Dedifferentiated amniotic fluid mesenchymal stem cell (primary cell): ENCODE measurements at regions not wholly inside any gene's neighbourhood (a gene's known extent, or its start where the extent isn't known, plus 50 kb on each side); places are given as distances from the start of the nearest gene placed in this dataset.
"Not testable (repeated sequence)": the region's sequence is repeated elsewhere in the genome, so short reads cannot be mapped to it uniquely, and the experiment has no call there.

Experiments
- DNase-seq: peaks from one replicate; pipeline ENCODE4 v3.0.0-alpha.2; 2016; ENCODE audit errors: extremely low spot score

GRCh38 chr5:174433098-174433497 lies 291.3 kb upstream of the MSX2 start:
- no peak for DNase-seq

GRCh38 chr5:174436750-174437149 lies 287.6 kb upstream of the MSX2 start:
- no peak for DNase-seq

GRCh38 chr5:174444479-174445188 lies 279.7 kb upstream of the MSX2 start:
- DNase-seq: no peak

- no peak for DNase-seq
Measured at GRCh38 chr5:174446446-174446845, 277.9 kb upstream of the MSX2 start.

GRCh38 chr5:174446988-174447387 lies 277.4 kb upstream of the MSX2 start:
- no peak for DNase-seq

- no peak for DNase-seq
Measured at GRCh38 chr5:174448041-174448440, 276.3 kb upstream of the MSX2 start.

GRCh38 chr5:174448662-174449061 lies 275.7 kb upstream of the MSX2 start:
- no peak for DNase-seq

GRCh38 chr5:174453690-174454089 lies 270.7 kb upstream of the MSX2 start:
- DNase-seq: no peak

- no peak for DNase-seq
Measured at GRCh38 chr5:174454464-174454863, 269.9 kb upstream of the MSX2 start.

- no peak for DNase-seq
Measured at GRCh38 chr5:174454890-174455289, 269.5 kb upstream of the MSX2 start.

GRCh38 chr5:174455301-174455700 lies 269.1 kb upstream of the MSX2 start:
- DNase-seq: no peak

- no peak for DNase-seq
Measured at GRCh38 chr5:174457141-174457678, 267.2 kb upstream of the MSX2 start.

GRCh38 chr5:174459071-174459702 lies 265.2 kb upstream of the MSX2 start:
- DNase-seq: no peak

- DNase-seq: no peak
Measured at GRCh38 chr5:174459832-174460448, 264.4 kb upstream of the MSX2 start.

- DNase-seq: no peak
Measured at GRCh38 chr5:174462129-174462528, 262.3 kb upstream of the MSX2 start.

- no peak for DNase-seq
Measured at GRCh38 chr5:174464504-174465165, 259.7 kb upstream of the MSX2 start.

- not testable (repeated sequence) for DNase-seq
Measured at GRCh38 chr5:174471528-174471927, 252.9 kb upstream of the MSX2 start.

GRCh38 chr5:174472956-174473355 lies 251.4 kb upstream of the MSX2 start:
- DNase-seq: no peak

GRCh38 chr5:174476001-174476400 lies 248.4 kb upstream of the MSX2 start:
- not testable (repeated sequence) for DNase-seq

- DNase-seq: no peak
Measured at GRCh38 chr5:174479325-174479724, 245.1 kb upstream of the MSX2 start.

GRCh38 chr5:174481737-174482136 lies 242.6 kb upstream of the MSX2 start:
- no peak for DNase-seq

GRCh38 chr5:174482607-174483024 lies 241.8 kb upstream of the MSX2 start:
- no peak for DNase-seq
